ENCODE measurements at regions not wholly inside any gene's neighbourhood (a gene's known extent, or its start where the extent isn't known, plus 50 kb on each side); places are given as distances from the start of the nearest gene placed in this dataset.

- TF ChIP-seq ZNF274 (IDR thresholded peaks at IDR 0.05; ENCODE audit: low read depth, low read length) (no peak), SUZ12 (IDR thresholded peaks at IDR 0.05; ENCODE audit: extremely low read depth, insufficient read depth, insufficient read length) (no peak), YY1 (IDR thresholded peaks at IDR 0.05; ENCODE audit: insufficient read depth, insufficient read length) (no peak)
These were observed 76.7 kb upstream of the WDR75 start for GRCh38 chr2:189364607-189365006.
